ENCODE measurements at regions not wholly inside any gene's neighbourhood (a gene's known extent, or its start where the extent isn't known, plus 50 kb on each side); places are given as distances from the start of the nearest gene placed in this dataset.

GRCh38 chr12:132393245-132393795 lies 63.9 kb upstream of the GALNT9 start:
- DNase-seq, result no peak

- DNase-seq, result no peak
Observed at GRCh38 chr12:132392389-132393244, 63.2 kb upstream of the GALNT9 start.

- no peak for DNase-seq
Observed at GRCh38 chr12:132391326-132392041, 62.1 kb upstream of the GALNT9 start.

GRCh38 chr12:132390287-132391076 lies 61.1 kb upstream of the GALNT9 start:
- no peak for DNase-seq

- DNase-seq, result no peak
Observed at GRCh38 chr12:132389526-132390286, 60.3 kb upstream of the GALNT9 start.

- no peak for DNase-seq
Observed at GRCh38 chr12:132389026-132389425, 59.6 kb upstream of the GALNT9 start.

- no peak for DNase-seq
Observed at GRCh38 chr12:132388379-132389015, 59.1 kb upstream of the GALNT9 start.

GRCh38 chr12:132386926-132387497 lies 57.6 kb upstream of the GALNT9 start:
- DNase-seq, result no peak

GRCh38 chr12:132385923-132386751 lies 56.7 kb upstream of the GALNT9 start:
- DNase-seq, result no peak

GRCh38 chr12:132384916-132385774 lies 55.8 kb upstream of the GALNT9 start:
- no peak for DNase-seq

GRCh38 chr12:132380641-132381040 lies 51.3 kb upstream of the GALNT9 start:
- DNase-seq, result no peak

GRCh38 chr12:132379996-132380395 lies 50.6 kb upstream of the GALNT9 start:
- DNase-seq, result no peak

- no peak for DNase-seq
Observed at GRCh38 chr12:132379576-132379975, 50.2 kb upstream of the GALNT9 start.

Data from stimulated activated CD4-positive, alpha-beta T cell treated with anti-CD3 and anti-CD28 coated beads, Interleukin-4, amount 100 ng/mL, for 1 hour (primary cell).